Neural crest cell (in vitro differentiated cells): ENCODE measurements at regions not wholly inside any gene's neighbourhood (a gene's known extent, or its start where the extent isn't known, plus 50 kb on each side); places are given as distances from the start of the nearest gene placed in this dataset.
"Not testable (repeated sequence)": the region's sequence is repeated elsewhere in the genome, so short reads cannot be mapped to it uniquely, and the experiment has no call there.

Experiments
- DNase-seq: peaks from one replicate; pipeline ENCODE4 v3.0.0; 2021; ENCODE audit warnings: low read depth, mixed read lengths, low spot score
- H3K27ac Mint-ChIP-seq: one replicate; pipeline ENCODE4 v1.8.0; 2021; ENCODE audit warnings: mild to moderate bottlenecking, mixed read lengths; ENCODE audit not compliant: unreplicated experiment
- H3K27me3 Mint-ChIP-seq: 2 replicates; pipeline ENCODE4 v1.8.0; 2021; ENCODE audit warnings: low read depth, mild to moderate bottlenecking, mixed read lengths
- H3K36me3 Mint-ChIP-seq: 2 replicates; pipeline ENCODE4 v1.8.0; 2021; ENCODE audit warnings: low read depth, mild to moderate bottlenecking, mixed read lengths
- H3K4me1 Mint-ChIP-seq: 2 replicates; pipeline ENCODE4 v1.8.0; 2021; ENCODE audit warnings: mixed read lengths
- H3K4me3 Mint-ChIP-seq: one replicate; pipeline ENCODE4 v1.8.0; 2021; ENCODE audit warnings: mild to moderate bottlenecking, mixed read lengths
- H3K9me3 Mint-ChIP-seq: 2 replicates; pipeline ENCODE4 v1.8.0; 2021; ENCODE audit warnings: mixed read lengths
- TF ChIP-seq, protein P1 (sequence below): fragments of 200-600 bp; sonication (generic); conservative IDR thresholded peaks from 2 replicates; pipeline ENCODE4 v1.5.0; 2021; ENCODE audit warnings: antibody characterized with exemption, mild to moderate bottlenecking

GRCh38 chr20:22851679-22852346 is 183.3 kb upstream of the SSTR4 start:
- not testable (repeated sequence) for H3K4me1 Mint-ChIP-seq, H3K36me3 Mint-ChIP-seq, H3K27ac Mint-ChIP-seq, H3K4me3 Mint-ChIP-seq
- TF ChIP-seq, protein P1, sequence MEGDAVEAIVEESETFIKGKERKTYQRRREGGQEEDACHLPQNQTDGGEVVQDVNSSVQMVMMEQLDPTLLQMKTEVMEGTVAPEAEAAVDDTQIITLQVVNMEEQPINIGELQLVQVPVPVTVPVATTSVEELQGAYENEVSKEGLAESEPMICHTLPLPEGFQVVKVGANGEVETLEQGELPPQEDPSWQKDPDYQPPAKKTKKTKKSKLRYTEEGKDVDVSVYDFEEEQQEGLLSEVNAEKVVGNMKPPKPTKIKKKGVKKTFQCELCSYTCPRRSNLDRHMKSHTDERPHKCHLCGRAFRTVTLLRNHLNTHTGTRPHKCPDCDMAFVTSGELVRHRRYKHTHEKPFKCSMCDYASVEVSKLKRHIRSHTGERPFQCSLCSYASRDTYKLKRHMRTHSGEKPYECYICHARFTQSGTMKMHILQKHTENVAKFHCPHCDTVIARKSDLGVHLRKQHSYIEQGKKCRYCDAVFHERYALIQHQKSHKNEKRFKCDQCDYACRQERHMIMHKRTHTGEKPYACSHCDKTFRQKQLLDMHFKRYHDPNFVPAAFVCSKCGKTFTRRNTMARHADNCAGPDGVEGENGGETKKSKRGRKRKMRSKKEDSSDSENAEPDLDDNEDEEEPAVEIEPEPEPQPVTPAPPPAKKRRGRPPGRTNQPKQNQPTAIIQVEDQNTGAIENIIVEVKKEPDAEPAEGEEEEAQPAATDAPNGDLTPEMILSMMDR: peak; percentile 77
- H3K27me3 Mint-ChIP-seq: peaks cover 55% of the 10 kb centered on the region
- peaks cover 11% of the 10 kb centered on the region for H3K9me3 Mint-ChIP-seq
- DNase-seq: peak; percentile 29

DNA sequence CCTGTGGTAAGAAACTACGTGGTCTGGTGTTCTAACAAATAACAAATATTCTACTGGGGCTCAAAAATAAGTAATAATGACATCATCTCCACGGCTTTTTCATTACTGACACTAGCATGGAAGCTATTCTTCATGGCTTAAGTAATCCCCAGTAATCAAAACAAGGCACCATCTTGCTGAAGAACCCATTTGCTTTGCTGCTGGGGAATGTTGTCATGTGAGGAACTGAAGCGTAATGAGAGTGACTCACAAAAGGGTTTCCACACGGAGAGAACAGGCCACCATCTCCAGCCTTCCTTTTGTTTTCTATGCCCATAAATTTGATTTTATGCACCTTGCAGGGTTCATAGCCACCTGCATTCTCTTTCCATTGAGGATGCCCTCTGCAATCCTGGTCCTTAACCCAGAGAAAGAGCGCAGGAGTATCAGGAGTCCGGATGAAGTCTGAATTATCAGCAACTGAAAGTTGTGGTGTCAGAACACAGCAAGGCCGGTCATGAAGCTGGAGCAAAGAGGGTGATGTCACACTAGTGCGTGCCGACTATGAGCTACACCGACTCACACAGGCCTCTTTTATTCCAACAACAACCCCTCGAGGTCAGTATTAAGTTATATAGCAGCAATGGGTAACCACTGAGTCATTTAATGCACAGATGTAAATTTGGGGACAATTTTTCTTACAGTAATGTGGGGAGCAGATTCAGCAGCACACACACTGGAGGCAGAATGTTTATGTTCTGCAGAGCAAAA is 173.7 kb upstream of the SSTR4 start:
- Mint-ChIP-seq H3K27ac (no peak overlapping the region), H3K4me3 (no peak overlapping the region)

DNA sequence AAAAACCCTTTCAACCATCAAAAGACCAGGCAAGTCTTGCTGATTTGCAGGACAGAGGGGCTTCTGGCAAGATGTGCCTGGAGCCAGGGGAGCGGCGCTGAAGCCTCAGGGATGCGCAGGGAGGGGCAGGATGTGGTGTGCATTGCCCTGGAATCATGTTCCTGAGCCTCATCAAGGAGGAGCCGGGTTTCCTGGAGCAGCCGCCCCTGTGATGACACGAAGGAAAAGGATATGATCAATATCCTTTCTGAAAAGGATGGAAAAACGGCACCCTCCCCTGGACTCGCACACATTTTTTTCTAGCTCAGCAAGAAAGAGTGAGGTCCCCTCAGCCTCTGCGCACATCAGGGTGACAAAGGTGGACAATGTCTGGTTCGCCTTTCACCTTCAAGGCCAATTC is 173.1 kb upstream of the SSTR4 start:
- no peak for DNase-seq
- H3K4me3 Mint-ChIP-seq: no peak overlapping the region
- no peak overlapping the region for H3K27ac Mint-ChIP-seq
- no peaks in the 10 kb centered on the region for H3K36me3 Mint-ChIP-seq
- peaks cover 4% of the 10 kb centered on the region for H3K4me1 Mint-ChIP-seq
- H3K27me3 Mint-ChIP-seq: peaks cover 36% of the 10 kb centered on the region
- TF ChIP-seq, protein P1: no peak
- H3K9me3 Mint-ChIP-seq: no peaks in the 10 kb centered on the region

More for the DNA sequence above, 173.7 kb upstream of the SSTR4 start:
- DNase-seq: no peak
- TF ChIP-seq, protein P1: no peak
- no peaks in the 10 kb centered on the region for H3K9me3 Mint-ChIP-seq
- H3K4me1 Mint-ChIP-seq: peaks cover 4% of the 10 kb centered on the region
- H3K36me3 Mint-ChIP-seq: no peaks in the 10 kb centered on the region
- peaks cover 35% of the 10 kb centered on the region for H3K27me3 Mint-ChIP-seq

DNA sequence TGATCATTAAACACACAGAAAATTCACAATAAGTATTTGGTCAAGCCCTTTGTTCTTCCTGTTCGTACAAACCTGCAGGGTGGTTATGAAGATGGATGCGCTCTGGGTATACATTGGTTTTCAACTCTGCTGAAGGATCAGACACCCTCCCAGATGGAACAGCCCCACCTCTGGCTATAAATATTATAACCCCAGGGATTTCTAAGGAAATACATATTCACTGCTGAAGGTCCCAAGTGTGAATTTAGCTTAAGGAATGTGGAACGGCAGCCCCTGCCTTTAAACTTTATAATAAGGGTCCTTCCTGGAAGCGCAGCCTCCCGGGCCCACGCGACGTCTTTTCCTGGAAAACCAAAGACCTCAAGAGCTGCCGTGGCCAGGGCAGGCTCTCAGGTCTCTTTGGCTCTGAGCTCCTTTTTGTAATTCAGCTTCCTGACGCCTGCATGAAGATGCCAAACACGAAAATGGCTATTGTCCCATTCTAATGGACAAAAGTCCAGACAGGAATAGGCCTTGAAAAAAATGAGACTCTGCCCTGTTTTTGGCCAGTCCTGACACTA is 172.4 kb upstream of the SSTR4 start:
- DNase-seq: no peak
- no peak overlapping the region for H3K4me3 Mint-ChIP-seq
- no peak overlapping the region for H3K27ac Mint-ChIP-seq
- H3K4me1 Mint-ChIP-seq: peaks cover 4% of the 10 kb centered on the region
- H3K36me3 Mint-ChIP-seq: no peaks in the 10 kb centered on the region
- TF ChIP-seq, protein P1: no peak
- H3K9me3 Mint-ChIP-seq: no peaks in the 10 kb centered on the region
- peaks cover 42% of the 10 kb centered on the region for H3K27me3 Mint-ChIP-seq

DNA sequence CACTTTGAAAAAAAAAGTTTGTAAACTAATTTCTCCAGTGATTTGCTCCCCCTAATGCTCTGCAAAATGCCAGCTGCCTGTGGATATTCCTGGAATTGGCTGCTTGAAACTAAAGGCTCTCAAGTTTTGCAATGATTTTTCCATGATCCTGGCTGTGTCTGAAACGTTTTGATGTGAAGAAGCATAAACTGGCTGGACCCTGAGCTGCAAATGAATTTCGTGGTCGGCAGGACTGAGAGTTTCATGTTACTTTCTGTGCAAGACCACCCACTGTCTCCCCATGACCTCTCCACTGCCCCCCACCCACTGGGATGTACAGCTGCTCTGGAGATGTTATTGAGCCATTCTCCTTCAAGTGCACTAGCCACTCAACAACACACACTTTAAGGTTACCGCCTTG is 171.3 kb upstream of the SSTR4 start:
- H3K27me3 Mint-ChIP-seq: peaks cover 46% of the 10 kb centered on the region
- H3K36me3 Mint-ChIP-seq: no peaks in the 10 kb centered on the region
- no peak overlapping the region for H3K27ac Mint-ChIP-seq
- TF ChIP-seq, protein P1: no peak
- H3K9me3 Mint-ChIP-seq: no peaks in the 10 kb centered on the region
- H3K4me1 Mint-ChIP-seq: peaks cover 4% of the 10 kb centered on the region
- no peak overlapping the region for H3K4me3 Mint-ChIP-seq
- DNase-seq: no peak
